MM.1S (cell line): ENCODE measurements at regions not wholly inside any gene's neighbourhood (a gene's known extent, or its start where the extent isn't known, plus 50 kb on each side); places are given as distances from the start of the nearest gene placed in this dataset.

Experiments used
- DNase-seq: peaks from one replicate; pipeline ENCODE4 v3.0.0-alpha.2; 2015
- H2AFZ ChIP-seq: fragments of 300-600 bp; sonication (generic); 2 replicates; pipeline ENCODE4 v1.6.0; 2016; ENCODE audit warnings: antibody characterized with exemption, low read length
- H3F3A ChIP-seq: fragments of 300-600 bp; sonication (generic); 2 replicates; pipeline ENCODE4 v1.6.1; 2016; ENCODE audit warnings: mild to moderate bottlenecking, antibody characterized with exemption, low read length, moderate library complexity, mixed read lengths; ENCODE audit not compliant: insufficient read depth
- H3K27ac ChIP-seq: fragments of 300-600 bp; sonication (generic); 2 replicates; pipeline ENCODE4 v1.5.1; 2016; ENCODE audit warnings: mild to moderate bottlenecking, low read length
- H3K27me3 ChIP-seq: fragments of 300-600 bp; sonication (generic); replicated peaks from 2 replicates; pipeline ENCODE4 v1.6.0; 2016; ENCODE audit warnings: low read length; ENCODE audit not compliant: insufficient read depth
- H3K36me3 ChIP-seq: fragments of 300-600 bp; sonication (generic); replicated peaks from 2 replicates; pipeline ENCODE4 v1.6.1; 2016; ENCODE audit warnings: mild to moderate bottlenecking, low read length, mixed read lengths; ENCODE audit not compliant: insufficient read depth
- H3K4me1 ChIP-seq: fragments of 300-600 bp; sonication (generic); 2 replicates; pipeline ENCODE4 v1.6.1; 2016; ENCODE audit warnings: low read length, mixed read lengths
- H3K4me2 ChIP-seq: fragments of 300-600 bp; sonication (generic); 2 replicates; pipeline ENCODE4 v1.6.0; 2016; ENCODE audit warnings: low read depth, low read length
- H3K4me3 ChIP-seq: fragments of 300-600 bp; sonication (generic); 2 replicates; pipeline ENCODE4 v1.5.1; 2016; ENCODE audit warnings: low read length, mixed read lengths
- H3K79me2 ChIP-seq: fragments of 300-600 bp; sonication (generic); 2 replicates; pipeline ENCODE4 v1.6.1; 2016; ENCODE audit warnings: mixed run types, low read length, mixed read lengths
- H3K9ac ChIP-seq: fragments of 300-600 bp; sonication (generic); 2 replicates; pipeline ENCODE4 v1.6.1; 2016; ENCODE audit warnings: low read length, mixed read lengths
- H3K9me2 ChIP-seq: fragments of 300-600 bp; sonication (generic); replicated peaks from 2 replicates; pipeline ENCODE4 v1.6.1; 2016; ENCODE audit warnings: mild to moderate bottlenecking, low read length, mixed read lengths; ENCODE audit not compliant: insufficient read depth
- H3K9me3 ChIP-seq: fragments of 300-600 bp; sonication (generic); replicated peaks from 2 replicates; pipeline ENCODE4 v1.6.1; 2016; ENCODE audit warnings: mild to moderate bottlenecking, low read length, mixed read lengths; ENCODE audit not compliant: insufficient read depth
- H4K20me1 ChIP-seq: fragments of 300-600 bp; sonication (generic); 2 replicates; pipeline ENCODE4 v1.6.1; 2016; ENCODE audit warnings: mild to moderate bottlenecking, low read length, moderate library complexity, mixed read lengths; ENCODE audit not compliant: insufficient read depth
- CTCF ChIP-seq: fragments of 300-600 bp; sonication (generic); IDR thresholded peaks from 2 replicates; pipeline ENCODE4 v1.5.1; 2016; ENCODE audit warnings: antibody characterized with exemption, low read length, mixed read lengths
- EZH2 ChIP-seq: fragments of 300-600 bp; sonication (generic); optimal IDR thresholded peaks from 2 replicates; pipeline ENCODE3; 2017; ENCODE audit warnings: low read depth, mild to moderate bottlenecking, antibody characterized with exemption, low read length, mixed read lengths
- EZH2phosphoT487 ChIP-seq: fragments of 300-600 bp; sonication (generic); IDR thresholded peaks from 2 replicates; pipeline ENCODE4 v1.6.1; 2018; ENCODE audit warnings: antibody characterized with exemption, low read length

- Histone ChIP-seq H3K4me3 (no peak overlapping the region), H3K79me2 (no peaks in the 10 kb centered on the region), H2AFZ (no peak overlapping the region), H3K27ac (no peak overlapping the region), H3K9me2 (no peaks in the 10 kb centered on the region), H3K36me3 (no peaks in the 10 kb centered on the region), H3K4me2 (no peak overlapping the region), H3K27me3 (no peaks in the 10 kb centered on the region), H3F3A (0 out of 2 replicates have a peak, but pooled peaks cover 3% of the 10 kb centered on the region), H4K20me1 (no peaks in the 10 kb centered on the region), H3K9me3 (no peaks in the 10 kb centered on the region), H3K9ac (no peak overlapping the region), H3K4me1 (peaks cover 17% of the 10 kb centered on the region)
- TF ChIP-seq EZH2 (no peak), EZH2phosphoT487 (no peak), CTCF (no peak)
- DNase-seq = no peak
Observed at GRCh38 chr12:47314996-47315395, 235.2 kb upstream of the AMIGO2 start.

- Histone ChIP-seq H3K79me2 (no peaks in the 10 kb centered on the region), H3K4me1 (peaks cover 17% of the 10 kb centered on the region), H3K4me2 (0 out of 2 replicates have a peak overlapping the region, but pooled peaks have one; percentile 13), H3K27me3 (no peaks in the 10 kb centered on the region), H3F3A (0 out of 2 replicates have a peak, but pooled peaks cover 3% of the 10 kb centered on the region), H3K9ac (no peak overlapping the region), H3K27ac (no peak overlapping the region), H3K4me3 (no peak overlapping the region), H2AFZ (no peak overlapping the region), H4K20me1 (no peaks in the 10 kb centered on the region), H3K9me3 (no peaks in the 10 kb centered on the region), H3K36me3 (no peaks in the 10 kb centered on the region), H3K9me2 (no peaks in the 10 kb centered on the region)
- TF ChIP-seq EZH2phosphoT487 (no peak), CTCF (no peak), EZH2 (no peak)
- peak; percentile 60 for DNase-seq
Observed at GRCh38 chr12:47312808-47313426, 233.2 kb upstream of the AMIGO2 start.

- H4K20me1 ChIP-seq = no peaks in the 10 kb centered on the region
Observed at GRCh38 chr12:47312147-47312546, 232.4 kb upstream of the AMIGO2 start.

More at GRCh38 chr12:47312147-47312546, 232.4 kb upstream of the AMIGO2 start:
- Histone ChIP-seq H3K4me3 (no peak overlapping the region), H3K9ac (no peak overlapping the region), H3K79me2 (no peaks in the 10 kb centered on the region), H3K9me2 (no peaks in the 10 kb centered on the region), H3K4me2 (no peak overlapping the region), H2AFZ (no peak overlapping the region), H3K27me3 (no peaks in the 10 kb centered on the region), H3F3A (0 out of 2 replicates have a peak, but pooled peaks cover 3% of the 10 kb centered on the region), H3K4me1 (peaks cover 13% of the 10 kb centered on the region), H3K9me3 (no peaks in the 10 kb centered on the region), H3K27ac (no peak overlapping the region), H3K36me3 (no peaks in the 10 kb centered on the region)
- DNase-seq = no peak
- TF ChIP-seq CTCF (no peak), EZH2phosphoT487 (no peak), EZH2 (no peak)
